ENCODE measurements at regions not wholly inside any gene's neighbourhood (a gene's known extent, or its start where the extent isn't known, plus 50 kb on each side); places are given as distances from the start of the nearest gene placed in this dataset.

GRCh38 chr7:16980539-16980938 lies 98.8 kb upstream of the AGR3 start:
- Mint-ChIP-seq H3K4me3 (no peak overlapping the region), H3K27ac (no peak overlapping the region), H3K4me1 (peaks cover 5 to 7% of the 10 kb centered on the region in 2 donors), H3K9me3 (no peaks in the 10 kb centered on the region), H3K27me3 (ENCODE audit: low read depth in 2 of 2) (peaks cover 11 to 13% of the 10 kb centered on the region in 2 donors), H3K36me3 (no peaks in the 10 kb centered on the region)
- 93% methylated on average over 3 of the region's 4 CpGs for WGBS (ENCODE audit: insufficient coverage)
- no peak for ATAC-seq
- no peaks in the 10 kb centered on the region for H3K27me3 ChIP-seq (ENCODE audit: control insufficient read depth, insufficient read depth, low read length)
- intact Hi-C loops (cut with micrococcal nuclease): loop anchor here (10.0 kb wide), 1 partner anchor 254 kb away; no protein-coding TSS in a partner anchor
- DNase-seq: no peak
- no peak overlapping the region for H3K4me3 ChIP-seq (ENCODE audit: low read length)
- no peak overlapping the region for H3K27ac ChIP-seq (ENCODE audit: low read length)
- TF ChIP-seq CTCF (IDR thresholded peaks at IDR 0.05): no peak
- no peaks in the 10 kb centered on the region for H3K36me3 ChIP-seq (ENCODE audit: control insufficient read depth, insufficient read depth, low read length)
- H3K9me3 ChIP-seq (ENCODE audit: control insufficient read depth, insufficient read depth, low read length): no peaks in the 10 kb centered on the region
- no peaks in the 10 kb centered on the region for H3K4me1 ChIP-seq (ENCODE audit: control insufficient read depth, insufficient read depth, low read length)

- H3K36me3 Mint-ChIP-seq: no peaks in the 10 kb centered on the region
- ATAC-seq (peak; percentile 70 to 78 (median 74)), DNase-seq (peak in 1 of 2 donors; percentile 70)
- H3K27me3 Mint-ChIP-seq (ENCODE audit: low read depth in 2 of 2): peaks cover 8 to 11% of the 10 kb centered on the region in 2 donors
- Histone ChIP-seq H3K27ac (ENCODE audit: low read length) (no peak overlapping the region), H3K4me1 (ENCODE audit: control insufficient read depth, insufficient read depth, low read length) (no peaks in the 10 kb centered on the region), H3K9me3 (ENCODE audit: control insufficient read depth, insufficient read depth, low read length) (no peaks in the 10 kb centered on the region), H3K4me3 (ENCODE audit: low read length) (no peak overlapping the region), H3K27me3 (ENCODE audit: control insufficient read depth, insufficient read depth, low read length) (no peaks in the 10 kb centered on the region), H3K36me3 (ENCODE audit: control insufficient read depth, insufficient read depth, low read length) (no peaks in the 10 kb centered on the region)
- no peaks in the 10 kb centered on the region for H3K9me3 Mint-ChIP-seq
- H3K4me3 Mint-ChIP-seq: peak overlapping the region; percentile 64
- TF ChIP-seq CTCF (IDR thresholded peaks at IDR 0.05): peak; percentile 97
- H3K27ac Mint-ChIP-seq: peak overlapping the region in 1 of 2 donors; percentile 29
- peaks cover 5 to 7% of the 10 kb centered on the region in 2 donors for H3K4me1 Mint-ChIP-seq
- intact Hi-C loops (cut with micrococcal nuclease): loop anchor here (1.0 to 10.0 kb wide), 2 partner anchors 252 to 319 kb away; no protein-coding TSS in a partner anchor
- WGBS (ENCODE audit: insufficient coverage): 0% methylated on average over 1 of the region's 3 CpGs
Observed at GRCh38 chr7:16982640-16983350, 101.0 kb upstream of the AGR3 start.

GRCh38 chr7:16984375-16984774 lies 102.6 kb upstream of the AGR3 start:
- no peaks in the 10 kb centered on the region for H3K9me3 ChIP-seq (ENCODE audit: control insufficient read depth, insufficient read depth, low read length)
- Mint-ChIP-seq H3K27me3 (ENCODE audit: low read depth in 2 of 2) (peaks cover 6 to 11% of the 10 kb centered on the region in 2 donors), H3K27ac (no peak overlapping the region), H3K4me1 (peaks cover 5 to 7% of the 10 kb centered on the region in 2 donors), H3K4me3 (no peak overlapping the region), H3K9me3 (no peaks in the 10 kb centered on the region), H3K36me3 (no peaks in the 10 kb centered on the region)
- H3K27ac ChIP-seq (ENCODE audit: low read length): no peak overlapping the region
- 95% methylated on average over 1 of the region's 2 CpGs for WGBS (ENCODE audit: insufficient coverage)
- no peaks in the 10 kb centered on the region for H3K36me3 ChIP-seq (ENCODE audit: control insufficient read depth, insufficient read depth, low read length)
- no peak for DNase-seq
- ATAC-seq: no peak
- H3K27me3 ChIP-seq (ENCODE audit: control insufficient read depth, insufficient read depth, low read length): no peaks in the 10 kb centered on the region
- intact Hi-C loops (cut with micrococcal nuclease): loop anchor here (10.0 kb wide), 1 partner anchor 250 kb away; no protein-coding TSS in a partner anchor
- no peak for TF ChIP-seq CTCF (IDR thresholded peaks at IDR 0.05)
- no peaks in the 10 kb centered on the region for H3K4me1 ChIP-seq (ENCODE audit: control insufficient read depth, insufficient read depth, low read length)
- no peak overlapping the region for H3K4me3 ChIP-seq (ENCODE audit: low read length)
